ENCODE measurements at regions not wholly inside any gene's neighbourhood (a gene's known extent, or its start where the extent isn't known, plus 50 kb on each side); places are given as distances from the start of the nearest gene placed in this dataset.
"Not testable (repeated sequence)": the region's sequence is repeated elsewhere in the genome, so short reads cannot be mapped to it uniquely, and the experiment has no call there.

- Histone ChIP-seq H3K27me3 (no peaks in the 10 kb centered on the region), H3K27ac (no peak overlapping the region), H3K36me3 (no peaks in the 10 kb centered on the region), H3K4me3 (no peak overlapping the region), H3K4me1 (peaks cover 0 to 24% (median 12%) of the 10 kb centered on the region in 4 donors), H3K9me3 (no peaks in the 10 kb centered on the region)
- intact Hi-C loops (cut with DNase I; ENCODE audit: low total_unique reads): no loop called here
- TF ChIP-seq CTCF (IDR thresholded peaks at IDR 0.05): no peak
- no peak for DNase-seq
Measured at GRCh38 chr6:21941926-21942325, 348.4 kb downstream of the SOX4 start.

GRCh38 chr6:21942897-21943296, 349.3 kb downstream of the SOX4 start:
- intact Hi-C loops (cut with DNase I; ENCODE audit: low total_unique reads): no loop called here
- Histone ChIP-seq H3K9me3 (no peaks in the 10 kb centered on the region), H3K27ac (no peak overlapping the region)

GRCh38 chr6:21946298-21946783, 350.5 kb downstream of the PRL start:
- DNase-seq: no peak
- Histone ChIP-seq H3K4me1 (peaks cover 0 to 52% (median 19%) of the 10 kb centered on the region in 4 donors), H3K4me3 (no peak overlapping the region), H3K9me3 (no peaks in the 10 kb centered on the region), H3K27me3 (no peaks in the 10 kb centered on the region), H3K36me3 (no peaks in the 10 kb centered on the region), H3K27ac (no peak overlapping the region)
- intact Hi-C loops (cut with DNase I; ENCODE audit: low total_unique reads): no loop called here
- no peak for TF ChIP-seq CTCF (IDR thresholded peaks at IDR 0.05)

More at GRCh38 chr6:21942897-21943296, 349.3 kb downstream of the SOX4 start:
- H3K36me3 ChIP-seq: no peaks in the 10 kb centered on the region
- DNase-seq: no peak
- no peaks in the 10 kb centered on the region for H3K27me3 ChIP-seq
- H3K4me3 ChIP-seq: no peak overlapping the region
- TF ChIP-seq CTCF (IDR thresholded peaks at IDR 0.05): no peak
- H3K4me1 ChIP-seq: peaks cover 0 to 34% (median 14%) of the 10 kb centered on the region in 4 donors

- H3K4me1 ChIP-seq: peaks cover 0 to 55% (median 20%) of the 10 kb centered on the region in 4 donors
- H3K4me3 ChIP-seq; H3K27me3 ChIP-seq; DNase-seq; intact Hi-C loops (cut with DNase I; ENCODE audit: low total_unique reads); H3K27ac ChIP-seq; H3K36me3 ChIP-seq; H3K9me3 ChIP-seq: not testable (repeated sequence)
Measured at GRCh38 chr6:21947227-21947626, 349.6 kb downstream of the PRL start.

- Histone ChIP-seq H3K27me3 (no peaks in the 10 kb centered on the region), H3K36me3 (no peaks in the 10 kb centered on the region), H3K4me3 (no peak overlapping the region), H3K4me1 (peaks cover 0 to 49% (median 17%) of the 10 kb centered on the region in 4 donors), H3K27ac (no peak overlapping the region), H3K9me3 (no peaks in the 10 kb centered on the region)
- no peak for DNase-seq
- intact Hi-C loops (cut with DNase I; ENCODE audit: low total_unique reads): no loop called here
- no peak for TF ChIP-seq CTCF (IDR thresholded peaks at IDR 0.05)
Measured at GRCh38 chr6:21947731-21948386, 349.0 kb downstream of the PRL start.

- Histone ChIP-seq H3K4me1 (peaks cover 0 to 56% (median 19%) of the 10 kb centered on the region in 4 donors), H3K9me3 (no peaks in the 10 kb centered on the region), H3K36me3 (no peaks in the 10 kb centered on the region), H3K27ac (no peak overlapping the region), H3K4me3 (no peak overlapping the region), H3K27me3 (no peaks in the 10 kb centered on the region)
- intact Hi-C loops (cut with DNase I; ENCODE audit: low total_unique reads): no loop called here
- no peak for TF ChIP-seq CTCF (IDR thresholded peaks at IDR 0.05)
- no peak for DNase-seq
Measured at GRCh38 chr6:21949211-21949801, 347.5 kb downstream of the PRL start.
